ENCODE measurements at regions not wholly inside any gene's neighbourhood (a gene's known extent, or its start where the extent isn't known, plus 50 kb on each side); places are given as distances from the start of the nearest gene placed in this dataset.

DNA sequence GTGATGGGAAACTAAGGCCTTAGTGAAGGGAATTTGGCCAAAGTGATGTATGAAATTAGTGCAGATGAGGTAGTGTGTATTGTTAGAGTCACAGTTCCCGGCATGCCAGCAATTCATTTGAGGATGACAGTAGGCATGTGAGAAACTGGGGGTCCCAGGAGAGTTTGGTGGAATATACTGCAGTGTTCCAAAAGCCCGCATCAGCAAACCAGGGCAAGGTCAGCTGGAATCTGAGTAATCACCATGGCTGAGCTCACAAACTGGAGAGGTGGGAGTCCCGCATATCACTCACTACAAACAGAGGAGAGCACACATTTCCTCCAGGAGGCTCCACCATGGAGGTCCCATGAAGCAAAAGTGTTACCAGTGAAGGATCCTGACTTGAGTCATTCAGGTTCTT, 740.7 kb downstream of the TNS3 start:
- Histone ChIP-seq H3K9me3 (no peaks in the 10 kb centered on the region), H3K27me3 (no peaks in the 10 kb centered on the region), H3K27ac (no peak overlapping the region), H3K4me3 (no peak overlapping the region), H3K4me1 (no peaks in the 10 kb centered on the region), H3K36me3 (no peaks in the 10 kb centered on the region)
- intact Hi-C loops (cut with DNase I) = no loop called here
- no peak for TF ChIP-seq POLR2AphosphoS5 (IDR thresholded peaks at IDR 0.05; ENCODE audit: insufficient read depth in 1 of 2, low read depth in 1 of 2)
- TF ChIP-seq, protein P1, sequence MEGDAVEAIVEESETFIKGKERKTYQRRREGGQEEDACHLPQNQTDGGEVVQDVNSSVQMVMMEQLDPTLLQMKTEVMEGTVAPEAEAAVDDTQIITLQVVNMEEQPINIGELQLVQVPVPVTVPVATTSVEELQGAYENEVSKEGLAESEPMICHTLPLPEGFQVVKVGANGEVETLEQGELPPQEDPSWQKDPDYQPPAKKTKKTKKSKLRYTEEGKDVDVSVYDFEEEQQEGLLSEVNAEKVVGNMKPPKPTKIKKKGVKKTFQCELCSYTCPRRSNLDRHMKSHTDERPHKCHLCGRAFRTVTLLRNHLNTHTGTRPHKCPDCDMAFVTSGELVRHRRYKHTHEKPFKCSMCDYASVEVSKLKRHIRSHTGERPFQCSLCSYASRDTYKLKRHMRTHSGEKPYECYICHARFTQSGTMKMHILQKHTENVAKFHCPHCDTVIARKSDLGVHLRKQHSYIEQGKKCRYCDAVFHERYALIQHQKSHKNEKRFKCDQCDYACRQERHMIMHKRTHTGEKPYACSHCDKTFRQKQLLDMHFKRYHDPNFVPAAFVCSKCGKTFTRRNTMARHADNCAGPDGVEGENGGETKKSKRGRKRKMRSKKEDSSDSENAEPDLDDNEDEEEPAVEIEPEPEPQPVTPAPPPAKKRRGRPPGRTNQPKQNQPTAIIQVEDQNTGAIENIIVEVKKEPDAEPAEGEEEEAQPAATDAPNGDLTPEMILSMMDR (IDR thresholded peaks at IDR 0.05) = no peak
- no peak for DNase-seq (ENCODE audit: extremely low spot score in 2 of 2)

DNA sequence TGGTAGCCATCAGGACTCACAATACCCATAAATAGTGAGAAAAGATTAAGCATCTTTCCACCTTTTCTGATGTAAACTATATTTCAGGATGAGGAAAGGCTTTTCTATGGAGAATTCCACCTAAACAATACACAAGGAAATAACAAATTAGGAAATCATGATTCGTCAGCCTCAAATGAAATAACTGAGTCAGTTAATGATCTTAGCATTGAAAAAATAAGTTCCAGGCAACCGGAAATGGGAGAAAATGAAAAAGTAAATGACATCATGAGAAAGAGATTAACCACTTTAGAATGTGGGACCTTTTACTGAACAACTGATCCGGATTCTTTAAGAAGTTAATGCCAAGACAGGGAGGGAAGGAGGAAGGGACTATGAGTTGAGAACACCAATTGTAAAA, 742.3 kb downstream of the TNS3 start:
- no peak overlapping the region for H3K27ac ChIP-seq
- no peaks in the 10 kb centered on the region for H3K27me3 ChIP-seq
- no peaks in the 10 kb centered on the region for H3K36me3 ChIP-seq
- intact Hi-C loops (cut with DNase I) = no loop called here
- no peaks in the 10 kb centered on the region for H3K9me3 ChIP-seq
- H3K4me1 ChIP-seq = no peaks in the 10 kb centered on the region
- TF ChIP-seq POLR2AphosphoS5 (IDR thresholded peaks at IDR 0.05; ENCODE audit: insufficient read depth in 1 of 2, low read depth in 1 of 2) = no peak
- no peak for TF ChIP-seq POLR2A (IDR thresholded peaks at IDR 0.05)
- TF ChIP-seq, protein P1 (IDR thresholded peaks at IDR 0.05) = no peak
- no peak overlapping the region for H3K4me3 ChIP-seq
- DNase-seq (ENCODE audit: extremely low spot score in 2 of 2) = no peak

DNA sequence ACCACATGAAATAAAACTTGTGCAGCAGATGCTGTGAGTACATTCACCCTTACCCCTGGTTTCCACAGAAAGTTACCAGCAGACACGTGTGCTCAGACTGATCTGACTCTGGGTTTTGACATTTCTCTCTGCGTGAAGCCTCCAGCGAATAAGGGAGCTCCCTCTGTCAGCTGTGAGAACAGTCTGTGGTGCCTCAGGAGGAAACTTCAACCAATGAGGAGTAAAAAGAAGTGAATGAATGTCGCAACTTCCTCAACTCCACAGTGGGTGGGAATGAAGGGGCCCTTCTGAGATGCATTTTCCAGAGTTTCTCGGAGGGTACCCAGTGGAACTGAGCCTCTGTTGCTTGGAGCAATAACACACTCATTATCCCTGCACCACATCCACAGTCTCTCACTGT, 743.4 kb downstream of the TNS3 start:
- Histone ChIP-seq H3K9me3 (no peaks in the 10 kb centered on the region), H3K36me3 (no peaks in the 10 kb centered on the region), H3K27me3 (no peaks in the 10 kb centered on the region), H3K4me3 (no peak overlapping the region), H3K27ac (no peak overlapping the region), H3K4me1 (no peaks in the 10 kb centered on the region)
- TF ChIP-seq POLR2AphosphoS5 (IDR thresholded peaks at IDR 0.05; ENCODE audit: insufficient read depth in 1 of 2, low read depth in 1 of 2) (no peak), POLR2A (IDR thresholded peaks at IDR 0.05) (no peak)
- TF ChIP-seq, protein P1 (IDR thresholded peaks at IDR 0.05) = no peak
- no peak for DNase-seq (ENCODE audit: extremely low spot score in 2 of 2)
- intact Hi-C loops (cut with DNase I) = no loop called here

DNA sequence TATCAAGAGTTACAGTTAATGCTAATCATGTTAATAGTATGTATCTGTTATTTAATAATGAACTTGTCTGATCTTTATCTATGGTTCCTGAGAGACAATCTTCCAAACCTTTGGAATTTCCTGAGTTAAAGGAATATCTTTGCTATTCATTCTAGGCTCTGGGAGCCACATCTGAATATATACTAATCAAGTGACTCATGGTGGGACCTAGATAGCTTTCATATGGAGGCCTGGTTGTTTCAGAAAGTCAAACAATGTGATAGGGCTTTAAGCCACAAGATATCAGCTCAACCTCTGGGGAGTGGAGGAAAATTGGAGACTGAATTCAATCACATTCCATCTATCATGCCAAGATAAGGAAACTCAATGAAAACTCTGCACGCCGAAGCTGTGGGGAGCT, 746.4 kb downstream of the TNS3 start:
- no peaks in the 10 kb centered on the region for H3K4me1 ChIP-seq
- no peak for TF ChIP-seq POLR2A (IDR thresholded peaks at IDR 0.05)
- TF ChIP-seq POLR2AphosphoS5 (IDR thresholded peaks at IDR 0.05; ENCODE audit: insufficient read depth in 1 of 2, low read depth in 1 of 2) = no peak
- TF ChIP-seq, protein P1 (IDR thresholded peaks at IDR 0.05) = no peak
- intact Hi-C loops (cut with DNase I) = no loop called here
- no peaks in the 10 kb centered on the region for H3K9me3 ChIP-seq
- no peak overlapping the region for H3K27ac ChIP-seq
- H3K27me3 ChIP-seq = no peaks in the 10 kb centered on the region
- H3K36me3 ChIP-seq = no peaks in the 10 kb centered on the region
- DNase-seq (ENCODE audit: extremely low spot score in 2 of 2) = no peak
- no peak overlapping the region for H3K4me3 ChIP-seq

DNA sequence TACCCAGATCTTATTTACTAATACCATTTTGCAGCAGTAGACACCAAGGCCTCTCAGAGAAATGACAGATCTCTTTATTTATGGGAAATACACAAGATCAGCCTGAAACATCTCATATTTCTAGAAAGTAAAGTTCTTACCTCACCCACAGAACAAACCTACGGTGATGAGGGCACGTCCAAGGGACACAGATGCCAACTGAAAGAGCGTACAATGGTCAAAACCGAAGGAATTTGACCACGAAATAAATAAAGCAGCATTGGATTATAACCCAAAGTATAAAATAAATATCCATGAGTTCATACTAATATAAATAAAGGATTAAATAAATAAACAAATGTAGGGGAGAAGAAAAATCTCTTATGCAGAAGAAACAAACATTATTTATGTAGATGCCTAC, 747.0 kb downstream of the TNS3 start:
- no peak for DNase-seq (ENCODE audit: extremely low spot score in 2 of 2)
- no peaks in the 10 kb centered on the region for H3K9me3 ChIP-seq
- H3K36me3 ChIP-seq = no peaks in the 10 kb centered on the region
- TF ChIP-seq, protein P1 (IDR thresholded peaks at IDR 0.05) = no peak
- TF ChIP-seq POLR2A (IDR thresholded peaks at IDR 0.05) (no peak), POLR2AphosphoS5 (IDR thresholded peaks at IDR 0.05; ENCODE audit: insufficient read depth in 1 of 2, low read depth in 1 of 2) (no peak)
- no peaks in the 10 kb centered on the region for H3K27me3 ChIP-seq
- H3K4me3 ChIP-seq = no peak overlapping the region
- intact Hi-C loops (cut with DNase I) = no loop called here
- no peak overlapping the region for H3K27ac ChIP-seq
- no peaks in the 10 kb centered on the region for H3K4me1 ChIP-seq
